AG10803 (cell line): ENCODE measurements at regions not wholly inside any gene's neighbourhood (a gene's known extent, or its start where the extent isn't known, plus 50 kb on each side); places are given as distances from the start of the nearest gene placed in this dataset.

Experiments used
- DNase-seq: peaks from one replicate; pipeline ENCODE4 v3.0.0; 2010; ENCODE audit warnings: low read depth
- H3K4me3 ChIP-seq: 2 replicates; pipeline ENCODE4 v1.5.1; 2011; ENCODE audit warnings: mild to moderate bottlenecking, low read length, control low read depth
- TF ChIP-seq, protein P1 (sequence below): conservative IDR thresholded peaks from 2 replicates; pipeline ENCODE4 v1.5.1; 2011; ENCODE audit warnings: mild to moderate bottlenecking, low read length, control low read depth, inconsistent platforms

DNA sequence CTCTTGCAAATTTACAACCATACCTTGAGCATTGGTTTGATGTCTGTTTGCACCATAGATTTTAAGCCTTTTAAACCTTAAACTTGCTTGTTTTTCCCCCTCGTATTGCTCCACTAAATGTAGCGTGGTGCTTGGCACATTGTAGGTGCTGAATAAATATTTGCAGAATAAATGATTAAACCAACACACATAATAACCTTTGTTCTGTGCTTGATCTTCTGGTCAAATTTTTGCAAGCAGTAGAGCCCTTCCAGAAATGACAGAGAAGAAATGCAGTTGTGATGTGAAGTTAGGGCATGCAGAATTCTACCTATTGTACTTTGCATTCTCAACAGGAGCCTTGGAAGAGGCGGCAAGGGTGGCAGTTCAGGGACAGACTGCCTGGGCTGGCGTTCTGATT, 394.4 kb upstream of the TBX3 start:
- DNase-seq = no peak
- TF ChIP-seq, protein P1, sequence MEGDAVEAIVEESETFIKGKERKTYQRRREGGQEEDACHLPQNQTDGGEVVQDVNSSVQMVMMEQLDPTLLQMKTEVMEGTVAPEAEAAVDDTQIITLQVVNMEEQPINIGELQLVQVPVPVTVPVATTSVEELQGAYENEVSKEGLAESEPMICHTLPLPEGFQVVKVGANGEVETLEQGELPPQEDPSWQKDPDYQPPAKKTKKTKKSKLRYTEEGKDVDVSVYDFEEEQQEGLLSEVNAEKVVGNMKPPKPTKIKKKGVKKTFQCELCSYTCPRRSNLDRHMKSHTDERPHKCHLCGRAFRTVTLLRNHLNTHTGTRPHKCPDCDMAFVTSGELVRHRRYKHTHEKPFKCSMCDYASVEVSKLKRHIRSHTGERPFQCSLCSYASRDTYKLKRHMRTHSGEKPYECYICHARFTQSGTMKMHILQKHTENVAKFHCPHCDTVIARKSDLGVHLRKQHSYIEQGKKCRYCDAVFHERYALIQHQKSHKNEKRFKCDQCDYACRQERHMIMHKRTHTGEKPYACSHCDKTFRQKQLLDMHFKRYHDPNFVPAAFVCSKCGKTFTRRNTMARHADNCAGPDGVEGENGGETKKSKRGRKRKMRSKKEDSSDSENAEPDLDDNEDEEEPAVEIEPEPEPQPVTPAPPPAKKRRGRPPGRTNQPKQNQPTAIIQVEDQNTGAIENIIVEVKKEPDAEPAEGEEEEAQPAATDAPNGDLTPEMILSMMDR = no peak
- H3K4me3 ChIP-seq = no peak overlapping the region

DNA sequence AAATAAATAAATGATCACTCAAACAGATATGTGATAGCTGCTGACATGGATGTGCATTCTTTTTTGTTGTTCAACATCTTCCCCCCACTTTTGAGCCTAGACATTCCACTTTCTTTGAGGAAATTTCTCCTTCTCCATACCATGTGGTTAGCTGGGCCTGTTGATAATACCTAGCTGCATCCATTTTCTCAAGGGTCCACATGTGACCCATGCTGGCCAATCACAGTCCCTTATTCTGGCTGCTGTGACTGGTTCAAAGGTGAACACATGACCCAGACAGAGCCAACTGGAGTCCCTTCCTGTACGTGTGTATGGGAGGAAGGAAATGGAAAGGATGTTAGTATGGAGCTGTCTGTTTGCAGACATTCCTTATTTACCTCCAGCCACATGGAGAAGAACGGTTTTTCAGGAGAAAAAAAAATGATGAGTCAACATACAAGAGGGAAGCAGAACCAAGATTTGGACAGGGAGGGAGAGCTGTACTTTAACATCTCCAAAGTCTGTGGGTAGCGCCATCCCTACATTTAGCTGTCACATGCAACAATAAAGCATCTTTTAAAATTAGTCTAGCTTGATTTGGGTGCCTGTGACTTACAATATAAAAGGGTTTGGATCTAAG, 391.7 kb upstream of the TBX3 start:
- no peak for DNase-seq
- no peak overlapping the region for H3K4me3 ChIP-seq
- TF ChIP-seq, protein P1 = no peak

DNA sequence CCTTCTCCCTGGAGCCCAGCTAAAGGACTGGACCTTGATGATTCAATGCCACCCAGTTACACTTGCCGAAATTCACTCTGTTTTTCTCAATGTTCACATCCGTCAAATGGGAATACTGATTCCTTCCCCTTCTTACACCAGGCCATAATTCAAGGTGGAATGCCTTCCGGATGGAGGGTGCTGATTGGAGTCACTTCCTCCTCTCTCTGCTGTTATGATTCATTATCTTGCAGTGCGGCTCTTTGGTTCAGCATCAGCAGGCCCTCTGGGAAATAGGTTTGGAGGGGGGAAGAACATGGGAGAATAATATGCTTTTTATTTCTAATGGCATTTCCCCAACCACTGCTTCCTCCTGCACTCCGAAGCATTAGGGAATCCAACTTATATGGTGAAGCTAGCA, 390.6 kb upstream of the TBX3 start:
- TF ChIP-seq, protein P1 = no peak
- no peak for DNase-seq
- no peak overlapping the region for H3K4me3 ChIP-seq

DNA sequence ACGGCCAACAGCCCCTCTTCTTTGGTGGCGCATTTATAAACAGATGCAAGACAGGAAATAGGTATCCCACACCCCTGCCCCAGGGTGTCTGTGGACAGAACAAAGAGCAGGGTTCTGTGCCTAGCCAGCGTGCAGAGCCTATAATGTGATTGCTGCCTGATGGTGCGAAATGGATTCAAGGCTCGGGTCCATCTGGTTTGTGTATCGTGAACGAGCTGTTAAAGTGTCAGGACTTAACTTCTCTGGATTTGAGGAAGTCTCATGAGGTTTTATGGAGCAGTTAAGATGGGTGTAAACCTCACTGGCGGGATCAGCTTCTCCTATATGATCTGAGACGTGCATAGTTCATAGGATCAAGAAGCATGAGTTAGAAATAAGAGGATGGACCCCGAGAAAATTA, 388.7 kb upstream of the TBX3 start:
- no peak overlapping the region for H3K4me3 ChIP-seq
- TF ChIP-seq, protein P1 = no peak
- no peak for DNase-seq

DNA sequence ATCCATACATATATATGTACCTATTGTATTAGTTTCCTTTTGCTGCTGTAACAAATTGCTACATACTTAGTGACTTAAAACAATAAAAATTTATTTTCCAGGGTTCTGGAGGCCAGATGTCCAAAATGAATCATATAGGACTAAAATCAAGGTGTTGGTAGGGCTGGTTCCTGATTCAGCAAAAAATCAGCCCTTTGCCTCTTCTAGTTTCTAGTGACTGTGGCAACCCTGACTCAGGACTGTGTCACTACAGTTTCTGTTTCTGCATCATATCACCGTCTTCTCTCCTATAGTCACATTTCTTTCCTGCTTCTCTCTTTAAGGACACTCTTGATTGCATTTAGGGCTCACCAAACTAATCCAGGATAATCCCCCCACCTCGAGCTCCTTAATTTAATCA, 386.3 kb upstream of the TBX3 start:
- no peak overlapping the region for H3K4me3 ChIP-seq
- TF ChIP-seq, protein P1 = no peak
- no peak for DNase-seq

DNA sequence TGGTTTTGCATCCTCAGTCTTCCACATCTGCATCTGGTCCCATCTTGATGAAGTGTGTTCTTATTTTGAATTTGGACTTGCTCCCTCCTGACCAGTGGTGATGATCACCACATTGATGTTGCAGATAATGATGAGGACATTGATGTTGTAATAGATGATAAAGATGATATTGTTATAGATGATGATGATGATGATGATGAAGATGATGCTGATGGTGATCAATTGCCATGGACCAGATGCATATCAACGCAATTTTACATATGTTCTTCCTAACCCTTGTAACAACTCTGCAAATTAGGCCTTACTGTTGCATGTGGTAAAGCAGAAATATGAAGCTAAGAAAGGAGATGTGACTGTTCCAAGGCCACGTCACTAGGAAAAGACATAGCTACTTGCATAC, 380.3 kb upstream of the TBX3 start:
- TF ChIP-seq, protein P1 = no peak
- H3K4me3 ChIP-seq = no peak overlapping the region
- no peak for DNase-seq

DNA sequence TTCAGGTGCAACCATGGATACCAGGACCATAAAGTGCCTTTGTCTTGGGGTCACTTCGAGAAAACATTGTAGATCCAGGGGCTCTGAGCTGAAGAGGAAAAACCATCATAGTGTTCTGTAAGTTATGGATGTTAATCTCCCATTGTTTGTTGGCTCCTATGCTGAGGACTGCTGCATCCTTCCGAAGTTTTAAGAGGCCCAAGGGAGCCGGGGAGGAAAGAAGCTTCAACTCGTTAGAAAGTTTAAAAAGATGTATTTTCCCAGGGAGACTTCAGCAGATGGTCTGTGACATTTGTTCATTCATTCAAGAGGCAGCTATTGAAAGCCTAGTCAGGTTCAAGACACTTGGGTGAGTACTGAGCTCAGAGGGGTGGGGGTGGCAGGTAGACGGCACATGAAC, 378.8 kb upstream of the TBX3 start:
- DNase-seq = no peak
- no peak overlapping the region for H3K4me3 ChIP-seq
- TF ChIP-seq, protein P1 = no peak
